Panc1 (cell line): ENCODE measurements at regions not wholly inside any gene's neighbourhood (a gene's known extent, or its start where the extent isn't known, plus 50 kb on each side); places are given as distances from the start of the nearest gene placed in this dataset.

Source experiments
- ATAC-seq: fragments of 200-7000 bp; cut with Tn5 transposase; 2 replicates; pipeline ENCODE4 v1.9.1; 2020; ENCODE audit warnings: mild to moderate bottlenecking, moderate library complexity
- BruUV-seq: library from RNA; stranded (reverse); fragments of 400-500 nt; replicated peaks from 2 replicates; lab custom pipeline; 2021; lab: Mats Ljungman, UMichigan
- CTCF ChIA-PET: fragments of 300-600 bp; sonication (Branson Sonifier 250); formaldehyde crosslinking; loops from one replicate; lab custom pipeline; 2022; ENCODE audit warnings: antibody characterized with exemption; lab: Charles Lee
- POLR2A ChIA-PET: fragments of 300-600 bp; sonication (Branson Sonifier 250); formaldehyde crosslinking; loops from one replicate; lab custom pipeline; 2022; ENCODE audit warnings: antibody characterized with exemption; lab: Charles Lee
- DNase-seq: peaks from one replicate; pipeline ENCODE4 v3.0.0-alpha.2; 2010; ENCODE audit warnings: low read depth, low spot score
- H3K27ac ChIP-seq: 2 replicates; pipeline ENCODE4 v1.5.1; 2011; ENCODE audit warnings: mild to moderate bottlenecking, low read length, inconsistent platforms
- H3K27me3 ChIP-seq: fragments of 200-500 bp; sonication (Bioruptor generic); 2 replicates; pipeline ENCODE4 v1.6.0; 2014; ENCODE audit warnings: low read length, inconsistent platforms; ENCODE audit not compliant: control insufficient read depth, insufficient read depth
- H3K36me3 ChIP-seq: fragments of 200-500 bp; sonication (Bioruptor generic); 2 replicates; pipeline ENCODE4 v1.5.1; 2014; ENCODE audit warnings: inconsistent platforms, mild to moderate bottlenecking, low read length, moderate library complexity; ENCODE audit not compliant: control insufficient read depth, insufficient read depth
- H3K4me1 ChIP-seq: 2 replicates; pipeline ENCODE4 v1.5.1; 2011; ENCODE audit warnings: inconsistent platforms, mild to moderate bottlenecking, low read length, moderate library complexity; ENCODE audit not compliant: control insufficient read depth, insufficient read depth
- H3K4me3 ChIP-seq, 2 experiments: 2 replicates each; pipeline ENCODE4 v1.5.1; 2011 to 2012; ENCODE audit warnings: low read depth in 2 of 2, low read length in 2 of 2, mild to moderate bottlenecking in 2 of 2, inconsistent platforms in 1 of 2, moderate library complexity in 1 of 2
- H3K9me3 ChIP-seq: fragments of 200-500 bp; sonication (Bioruptor generic); 2 replicates; pipeline ENCODE4 v1.5.1; 2014; ENCODE audit warnings: low read depth, mild to moderate bottlenecking, inconsistent platforms, low read length, moderate library complexity; ENCODE audit not compliant: control insufficient read depth, insufficient read depth
- POLR2AphosphoS5 ChIP-seq: IDR thresholded peaks from 2 replicates; pipeline ENCODE4 v1.6.1; 2012; ENCODE audit warnings: mild to moderate bottlenecking, low read depth, low read length, moderate library complexity
- SIN3A ChIP-seq: IDR thresholded peaks from 2 replicates; pipeline ENCODE4 v1.6.1; 2012; ENCODE audit warnings: low read depth, mild to moderate bottlenecking, low read length, moderate library complexity, borderline replicate concordance; ENCODE audit not compliant: insufficient read depth
- TCF7L2 ChIP-seq: IDR thresholded peaks from 2 replicates; pipeline ENCODE4 v1.6.1; 2011; ENCODE audit warnings: mild to moderate bottlenecking, low read depth, low read length, inconsistent platforms
- in situ Hi-C: cut with HindIII; loops from 2 replicates; pipeline ENCODE4 v1.10.0; 2016; ENCODE audit warnings: low sequenced_read_pairs, low pct_unique_long_range_greater_than_20kb
- intact Hi-C: fragments of 100-400 bp; cut with micrococcal nuclease; formaldehyde crosslinking; loops from one replicate; pipeline ENCODE4 v1.10.0; 2022; ENCODE audit not compliant: unreplicated experiment
- TF ChIP-seq, protein P1 (sequence below), 2 experiments: IDR thresholded peaks; 2 replicates each; pipeline ENCODE4 v1.6.1; 2011 to 2012; ENCODE audit warnings: low read depth in 2 of 2, control low read depth in 1 of 2, low read length in 1 of 2, mild to moderate bottlenecking in 1 of 2, moderate library complexity in 1 of 2; ENCODE audit not compliant: insufficient read depth in 1 of 2
- TF ChIP-seq, protein P2 (sequence below): fragments of 450-650 bp; IDR thresholded peaks from 2 replicates; pipeline ENCODE4 v1.5.1; 2017; ENCODE audit warnings: mild to moderate bottlenecking

DNA sequence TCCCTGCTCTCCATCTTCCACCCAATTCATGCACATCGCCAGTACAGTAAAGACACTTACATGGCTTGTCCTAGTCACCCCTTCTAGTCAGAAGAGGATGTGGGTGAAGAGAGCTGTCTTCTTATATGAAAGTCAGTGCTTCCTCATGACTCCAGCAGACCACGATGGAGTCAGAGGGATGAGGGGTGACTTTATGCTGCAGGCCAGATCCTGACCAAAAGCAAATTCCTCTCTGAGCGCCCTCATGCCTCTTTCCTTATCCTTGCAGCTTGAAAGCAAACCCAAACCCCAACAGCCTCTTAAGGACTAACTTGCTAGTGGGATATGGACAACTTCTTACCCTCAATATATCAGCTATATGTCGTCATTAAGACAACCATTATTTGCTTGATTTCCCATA, 348.2 kb upstream of the DUSP10 start:
- ChIA-PET POLR2A (no interaction called here), CTCF (no interaction called here)
- intact Hi-C loops (loop anchor here (10.0 kb wide), 1 partner anchor 365 kb away; no protein-coding TSS in a partner anchor), in situ Hi-C loops (no loop called here)
- ATAC-seq (no peak), DNase-seq (no peak)
- H3K36me3 ChIP-seq: no peaks in the 10 kb centered on the region
- no peaks in the 10 kb centered on the region for H3K4me1 ChIP-seq
- BruUV-seq: no TSS peak
- H3K27ac ChIP-seq: no peak overlapping the region
- H3K27me3 ChIP-seq: no peaks in the 10 kb centered on the region
- H3K4me3 ChIP-seq: no peak overlapping the region
- TF ChIP-seq, protein P1, sequence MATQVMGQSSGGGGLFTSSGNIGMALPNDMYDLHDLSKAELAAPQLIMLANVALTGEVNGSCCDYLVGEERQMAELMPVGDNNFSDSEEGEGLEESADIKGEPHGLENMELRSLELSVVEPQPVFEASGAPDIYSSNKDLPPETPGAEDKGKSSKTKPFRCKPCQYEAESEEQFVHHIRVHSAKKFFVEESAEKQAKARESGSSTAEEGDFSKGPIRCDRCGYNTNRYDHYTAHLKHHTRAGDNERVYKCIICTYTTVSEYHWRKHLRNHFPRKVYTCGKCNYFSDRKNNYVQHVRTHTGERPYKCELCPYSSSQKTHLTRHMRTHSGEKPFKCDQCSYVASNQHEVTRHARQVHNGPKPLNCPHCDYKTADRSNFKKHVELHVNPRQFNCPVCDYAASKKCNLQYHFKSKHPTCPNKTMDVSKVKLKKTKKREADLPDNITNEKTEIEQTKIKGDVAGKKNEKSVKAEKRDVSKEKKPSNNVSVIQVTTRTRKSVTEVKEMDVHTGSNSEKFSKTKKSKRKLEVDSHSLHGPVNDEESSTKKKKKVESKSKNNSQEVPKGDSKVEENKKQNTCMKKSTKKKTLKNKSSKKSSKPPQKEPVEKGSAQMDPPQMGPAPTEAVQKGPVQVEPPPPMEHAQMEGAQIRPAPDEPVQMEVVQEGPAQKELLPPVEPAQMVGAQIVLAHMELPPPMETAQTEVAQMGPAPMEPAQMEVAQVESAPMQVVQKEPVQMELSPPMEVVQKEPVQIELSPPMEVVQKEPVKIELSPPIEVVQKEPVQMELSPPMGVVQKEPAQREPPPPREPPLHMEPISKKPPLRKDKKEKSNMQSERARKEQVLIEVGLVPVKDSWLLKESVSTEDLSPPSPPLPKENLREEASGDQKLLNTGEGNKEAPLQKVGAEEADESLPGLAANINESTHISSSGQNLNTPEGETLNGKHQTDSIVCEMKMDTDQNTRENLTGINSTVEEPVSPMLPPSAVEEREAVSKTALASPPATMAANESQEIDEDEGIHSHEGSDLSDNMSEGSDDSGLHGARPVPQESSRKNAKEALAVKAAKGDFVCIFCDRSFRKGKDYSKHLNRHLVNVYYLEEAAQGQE (IDR thresholded peaks at IDR 0.05; ENCODE audit: insufficient read depth in 1 of 2, low read depth in 2 of 2, low read length in 1 of 2): no peak
- TF ChIP-seq POLR2AphosphoS5: no peak
- TF ChIP-seq TCF7L2: no peak
- no peak for TF ChIP-seq SIN3A
- TF ChIP-seq, protein P2, sequence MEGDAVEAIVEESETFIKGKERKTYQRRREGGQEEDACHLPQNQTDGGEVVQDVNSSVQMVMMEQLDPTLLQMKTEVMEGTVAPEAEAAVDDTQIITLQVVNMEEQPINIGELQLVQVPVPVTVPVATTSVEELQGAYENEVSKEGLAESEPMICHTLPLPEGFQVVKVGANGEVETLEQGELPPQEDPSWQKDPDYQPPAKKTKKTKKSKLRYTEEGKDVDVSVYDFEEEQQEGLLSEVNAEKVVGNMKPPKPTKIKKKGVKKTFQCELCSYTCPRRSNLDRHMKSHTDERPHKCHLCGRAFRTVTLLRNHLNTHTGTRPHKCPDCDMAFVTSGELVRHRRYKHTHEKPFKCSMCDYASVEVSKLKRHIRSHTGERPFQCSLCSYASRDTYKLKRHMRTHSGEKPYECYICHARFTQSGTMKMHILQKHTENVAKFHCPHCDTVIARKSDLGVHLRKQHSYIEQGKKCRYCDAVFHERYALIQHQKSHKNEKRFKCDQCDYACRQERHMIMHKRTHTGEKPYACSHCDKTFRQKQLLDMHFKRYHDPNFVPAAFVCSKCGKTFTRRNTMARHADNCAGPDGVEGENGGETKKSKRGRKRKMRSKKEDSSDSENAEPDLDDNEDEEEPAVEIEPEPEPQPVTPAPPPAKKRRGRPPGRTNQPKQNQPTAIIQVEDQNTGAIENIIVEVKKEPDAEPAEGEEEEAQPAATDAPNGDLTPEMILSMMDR: no peak
- H3K9me3 ChIP-seq: no peaks in the 10 kb centered on the region

DNA sequence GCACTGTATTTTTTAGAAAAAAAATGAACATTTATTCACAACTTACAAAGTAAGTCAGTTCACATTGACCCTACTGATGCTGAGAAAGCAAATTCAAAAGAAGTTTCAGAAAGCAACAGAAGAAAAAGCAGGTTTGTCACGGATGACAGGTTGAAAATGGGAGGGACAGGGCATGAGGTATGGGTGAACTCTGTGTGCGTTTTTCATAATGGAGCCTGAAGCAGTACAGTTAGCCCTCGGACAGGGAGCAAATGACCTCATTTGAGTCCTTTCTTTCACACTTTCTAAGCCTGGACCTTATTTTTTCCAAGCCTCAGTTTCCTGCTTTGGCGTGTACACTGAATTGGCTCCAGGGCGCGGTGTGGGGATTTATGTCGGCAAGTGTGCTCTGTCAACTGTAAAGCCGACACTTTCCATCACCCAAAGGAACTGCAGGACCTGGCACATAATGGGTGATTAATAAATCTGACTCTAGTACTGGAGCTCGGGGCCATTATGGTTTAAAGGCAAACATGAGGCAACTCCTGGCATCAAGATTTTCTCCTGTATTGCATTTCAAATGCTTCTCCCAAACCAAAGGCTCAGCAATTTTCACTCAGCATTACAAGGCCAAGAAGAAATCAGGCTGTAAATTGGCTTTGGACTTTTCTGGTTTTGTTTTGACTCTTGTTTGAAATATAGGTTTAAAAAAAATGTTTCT, 345.5 kb upstream of the DUSP10 start:
- BruUV-seq: no TSS peak
- no peaks in the 10 kb centered on the region for H3K4me1 ChIP-seq
- H3K27me3 ChIP-seq: no peaks in the 10 kb centered on the region
- DNase-seq (no peak), ATAC-seq (no peak)
- no peak overlapping the region for H3K27ac ChIP-seq
- no peak overlapping the region for H3K4me3 ChIP-seq
- TF ChIP-seq POLR2AphosphoS5 (no peak), TCF7L2 (no peak), SIN3A (no peak)
- TF ChIP-seq, protein P1 (IDR thresholded peaks at IDR 0.05; ENCODE audit: insufficient read depth in 1 of 2, low read depth in 2 of 2, low read length in 1 of 2): no peak
- TF ChIP-seq, protein P2: no peak
- no peaks in the 10 kb centered on the region for H3K36me3 ChIP-seq
- ChIA-PET CTCF (no interaction called here), POLR2A (no interaction called here)
- no peaks in the 10 kb centered on the region for H3K9me3 ChIP-seq
- intact Hi-C loops (no loop called here), in situ Hi-C loops (no loop called here)
